ENCODE measurements at regions not wholly inside any gene's neighbourhood (a gene's known extent, or its start where the extent isn't known, plus 50 kb on each side); places are given as distances from the start of the nearest gene placed in this dataset.

DNA sequence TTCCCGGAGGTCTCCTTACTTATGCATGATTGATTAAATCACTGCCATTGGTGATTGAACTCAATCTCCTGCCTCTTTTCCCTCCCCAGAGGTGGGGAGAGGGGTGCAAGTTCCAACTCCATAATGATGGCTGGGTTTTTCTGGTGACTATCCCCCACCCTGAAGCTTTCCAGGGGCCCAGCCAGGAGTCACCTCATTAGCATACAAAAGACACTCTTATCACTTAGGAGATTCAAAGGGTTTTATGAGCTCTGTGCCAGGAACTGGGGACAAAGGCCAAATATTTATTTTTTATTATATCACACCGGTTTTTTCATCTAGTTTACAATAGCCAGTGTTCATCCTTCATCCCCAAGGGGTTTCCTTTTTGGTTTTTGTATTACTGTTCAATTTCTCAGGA, 300.7 kb downstream of the ETNK1 start:
- Histone ChIP-seq H3K9me3 (no peaks in the 10 kb centered on the region), H3K27ac (no peak overlapping the region), H3K27me3 (no peaks in the 10 kb centered on the region), H3K36me3 (no peaks in the 10 kb centered on the region), H3K4me3 (no peak overlapping the region), H3K4me1 (no peaks in the 10 kb centered on the region)
- no peak for TF ChIP-seq POLR2A (IDR thresholded peaks at IDR 0.05)
- TF ChIP-seq POLR2AphosphoS5 (IDR thresholded peaks at IDR 0.05) = no peak
- TF ChIP-seq, protein P1, sequence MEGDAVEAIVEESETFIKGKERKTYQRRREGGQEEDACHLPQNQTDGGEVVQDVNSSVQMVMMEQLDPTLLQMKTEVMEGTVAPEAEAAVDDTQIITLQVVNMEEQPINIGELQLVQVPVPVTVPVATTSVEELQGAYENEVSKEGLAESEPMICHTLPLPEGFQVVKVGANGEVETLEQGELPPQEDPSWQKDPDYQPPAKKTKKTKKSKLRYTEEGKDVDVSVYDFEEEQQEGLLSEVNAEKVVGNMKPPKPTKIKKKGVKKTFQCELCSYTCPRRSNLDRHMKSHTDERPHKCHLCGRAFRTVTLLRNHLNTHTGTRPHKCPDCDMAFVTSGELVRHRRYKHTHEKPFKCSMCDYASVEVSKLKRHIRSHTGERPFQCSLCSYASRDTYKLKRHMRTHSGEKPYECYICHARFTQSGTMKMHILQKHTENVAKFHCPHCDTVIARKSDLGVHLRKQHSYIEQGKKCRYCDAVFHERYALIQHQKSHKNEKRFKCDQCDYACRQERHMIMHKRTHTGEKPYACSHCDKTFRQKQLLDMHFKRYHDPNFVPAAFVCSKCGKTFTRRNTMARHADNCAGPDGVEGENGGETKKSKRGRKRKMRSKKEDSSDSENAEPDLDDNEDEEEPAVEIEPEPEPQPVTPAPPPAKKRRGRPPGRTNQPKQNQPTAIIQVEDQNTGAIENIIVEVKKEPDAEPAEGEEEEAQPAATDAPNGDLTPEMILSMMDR (IDR thresholded peaks at IDR 0.05) = no peak
- DNase-seq (ENCODE audit: low spot score in 2 of 2) = no peak
- intact Hi-C loops (cut with DNase I; ENCODE audit: low total_unique reads) = no loop called here

- Histone ChIP-seq H3K36me3 (no peaks in the 10 kb centered on the region), H3K27ac (no peak overlapping the region), H3K4me3 (no peak overlapping the region), H3K4me1 (no peaks in the 10 kb centered on the region), H3K9me3 (no peaks in the 10 kb centered on the region), H3K27me3 (no peaks in the 10 kb centered on the region)
- intact Hi-C loops (cut with DNase I; ENCODE audit: low total_unique reads) = no loop called here
- TF ChIP-seq POLR2AphosphoS5 (IDR thresholded peaks at IDR 0.05) (no peak), POLR2A (IDR thresholded peaks at IDR 0.05) (no peak)
- TF ChIP-seq, protein P1 (IDR thresholded peaks at IDR 0.05) = no peak
- DNase-seq (ENCODE audit: low spot score in 2 of 2) = no peak
These were observed 307.5 kb downstream of the ETNK1 start for GRCh38 chr12:22932431-22932830.

GRCh38 chr12:22935090-22935489, 310.1 kb downstream of the ETNK1 start:
- Histone ChIP-seq H3K27ac (peak overlapping the region in 1 of 2 donors; percentile 25), H3K9me3 (no peaks in the 10 kb centered on the region), H3K27me3 (no peaks in the 10 kb centered on the region), H3K36me3 (no peaks in the 10 kb centered on the region), H3K4me3 (peak overlapping the region; percentile 3 to 49 (median 9)), H3K4me1 (no peaks in the 10 kb centered on the region)
- intact Hi-C loops (cut with DNase I; ENCODE audit: low total_unique reads) = no loop called here
- DNase-seq (ENCODE audit: low spot score in 2 of 2) = no peak
- TF ChIP-seq POLR2AphosphoS5 (IDR thresholded peaks at IDR 0.05) (no peak), POLR2A (IDR thresholded peaks at IDR 0.05) (no peak)
- TF ChIP-seq, protein P1 (IDR thresholded peaks at IDR 0.05) = no peak

DNA sequence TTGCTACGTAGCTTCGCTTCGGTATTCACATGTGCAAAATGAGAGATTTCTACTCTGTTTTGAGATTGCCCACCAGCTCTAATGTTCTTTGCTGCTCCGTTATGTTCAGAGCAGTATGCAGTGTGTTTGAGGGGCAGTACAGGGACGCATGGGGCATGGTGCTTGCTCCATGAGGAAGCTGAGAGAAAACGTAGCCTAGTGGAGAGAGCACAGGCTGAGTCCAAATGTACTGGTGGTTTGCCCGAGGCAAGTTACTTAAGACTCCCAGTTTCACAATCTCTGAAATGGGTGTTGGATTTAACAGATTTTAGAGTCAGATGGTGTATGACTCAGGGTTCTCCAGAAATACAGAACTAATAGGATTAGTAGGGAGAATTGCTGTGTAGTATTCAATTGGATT, 310.5 kb downstream of the ETNK1 start:
- H3K4me3 ChIP-seq = peak overlapping the region; percentile 3 to 49 (median 9)
- peak overlapping the region in 1 of 2 donors; percentile 25 for H3K27ac ChIP-seq
- no peak for DNase-seq (ENCODE audit: low spot score in 2 of 2)
- no peaks in the 10 kb centered on the region for H3K27me3 ChIP-seq
- TF ChIP-seq, protein P1 (IDR thresholded peaks at IDR 0.05) = no peak
- no peak for TF ChIP-seq POLR2AphosphoS5 (IDR thresholded peaks at IDR 0.05)
- TF ChIP-seq POLR2A (IDR thresholded peaks at IDR 0.05) = no peak
- intact Hi-C loops (cut with DNase I; ENCODE audit: low total_unique reads) = no loop called here
- H3K36me3 ChIP-seq = no peaks in the 10 kb centered on the region
- no peaks in the 10 kb centered on the region for H3K4me1 ChIP-seq
- H3K9me3 ChIP-seq = no peaks in the 10 kb centered on the region

GRCh38 chr12:22938323-22938722, 313.4 kb downstream of the ETNK1 start:
- intact Hi-C loops (cut with DNase I; ENCODE audit: low total_unique reads) = no loop called here
- TF ChIP-seq POLR2AphosphoS5 (IDR thresholded peaks at IDR 0.05) (no peak), POLR2A (IDR thresholded peaks at IDR 0.05) (no peak)
- TF ChIP-seq, protein P1 (IDR thresholded peaks at IDR 0.05) = no peak
- Histone ChIP-seq H3K27me3 (no peaks in the 10 kb centered on the region), H3K4me1 (no peaks in the 10 kb centered on the region), H3K9me3 (peaks cover 6 to 7% of the 10 kb centered on the region in 2 donors), H3K36me3 (no peaks in the 10 kb centered on the region), H3K4me3 (no peak overlapping the region), H3K27ac (no peak overlapping the region)
- no peak for DNase-seq (ENCODE audit: low spot score in 2 of 2)

Measured in breast epithelium (tissue), 4 donors.